A673 (cell line): ENCODE measurements at regions not wholly inside any gene's neighbourhood (a gene's known extent, or its start where the extent isn't known, plus 50 kb on each side); places are given as distances from the start of the nearest gene placed in this dataset.

ENCODE experiments used
- BruUV-seq: library from RNA; stranded (reverse); fragments of 400-500 nt; replicated peaks from 2 replicates; lab custom pipeline; 2021; lab: Mats Ljungman, UMichigan
- CTCF ChIA-PET: fragments of 300-600 bp; sonication (Branson Sonifier 250); formaldehyde crosslinking; loops from one replicate; lab custom pipeline; 2022; ENCODE audit warnings: antibody characterized with exemption; lab: Charles Lee
- POLR2A ChIA-PET: fragments of 300-600 bp; sonication (Branson Sonifier 250); formaldehyde crosslinking; loops from one replicate; lab custom pipeline; 2022; ENCODE audit warnings: antibody characterized with exemption; ENCODE audit not compliant: low non-redundant PET; lab: Charles Lee
- DNase-seq: peaks from one replicate; pipeline ENCODE4 v3.0.0-alpha.2; 2015; ENCODE audit warnings: low spot score
- H3K27ac ChIP-seq: fragments of 200-600 bp; sonication (generic); 2 replicates; pipeline ENCODE4 v1.5.1; 2016; ENCODE audit warnings: mixed run types, low read depth, mild to moderate bottlenecking, mixed read lengths, antibody characterized with exemption, low read length; ENCODE audit not compliant: poor library complexity, severe bottlenecking
- H3K27me3 ChIP-seq: fragments of 200-600 bp; sonication (generic); replicated peaks from 2 replicates; pipeline ENCODE4 v1.6.1; 2017; ENCODE audit warnings: mixed run types, low read depth, mild to moderate bottlenecking, mixed read lengths, antibody characterized with exemption, low read length; ENCODE audit not compliant: insufficient read depth, poor library complexity
- H3K36me3 ChIP-seq: fragments of 200-600 bp; sonication (generic); 2 replicates; pipeline ENCODE4 v1.6.1; 2016; ENCODE audit warnings: mixed run types, mild to moderate bottlenecking, mixed read lengths, antibody characterized with exemption, low read length; ENCODE audit not compliant: insufficient read depth, poor library complexity, severe bottlenecking
- H3K4me1 ChIP-seq: fragments of 200-600 bp; sonication (generic); 2 replicates; pipeline ENCODE4 v1.6.1; 2017; ENCODE audit warnings: mixed run types, mild to moderate bottlenecking, mixed read lengths, antibody characterized with exemption, low read length; ENCODE audit not compliant: insufficient read depth, poor library complexity, severe bottlenecking
- H3K4me3 ChIP-seq: fragments of 200-600 bp; sonication (generic); 2 replicates; pipeline ENCODE4 v1.5.1; 2016; ENCODE audit warnings: low read depth, mixed run types, mild to moderate bottlenecking, mixed read lengths, low read length; ENCODE audit not compliant: poor library complexity, severe bottlenecking
- H3K9me3 ChIP-seq: fragments of 200-600 bp; sonication (generic); 2 replicates; pipeline ENCODE4 v1.6.1; 2016; ENCODE audit warnings: mixed run types, low read depth, mild to moderate bottlenecking, mixed read lengths, antibody characterized with exemption, low read length; ENCODE audit not compliant: poor library complexity, severe bottlenecking
- CTCF ChIP-seq: fragments of 300-800, 200-600 bp; sonication (generic); conservative IDR thresholded peaks from 2 replicates; pipeline ENCODE4 v1.5.1; 2017; ENCODE audit warnings: low read depth, mild to moderate bottlenecking, antibody characterized with exemption, low read length, moderate library complexity, mixed read lengths
- EZH2 ChIP-seq: fragments of 200-600 bp; sonication (generic); IDR thresholded peaks from 2 replicates; pipeline ENCODE4 v1.6.1; 2017; ENCODE audit warnings: borderline replicate concordance, low read depth, mild to moderate bottlenecking, mixed read lengths, antibody characterized with exemption, low read length; ENCODE audit not compliant: poor library complexity, severe bottlenecking
- intact Hi-C: fragments of 100-400 bp; cut with micrococcal nuclease; formaldehyde crosslinking; loops from one replicate; pipeline ENCODE4 v1.10.0; 2022; ENCODE audit not compliant: unreplicated experiment

- no peak for TF ChIP-seq CTCF
- no peak for TF ChIP-seq EZH2
- no peaks in the 10 kb centered on the region for H3K27me3 ChIP-seq
- ChIA-PET POLR2A (no interaction called here), CTCF (interaction anchor here (0.5 kb wide), 1 partner anchor 21 kb away, joined by 3 read pairs; no protein-coding TSS in a partner anchor)
- BruUV-seq, result no TSS peak
- no peaks in the 10 kb centered on the region for H3K9me3 ChIP-seq
- no peaks in the 10 kb centered on the region for H3K36me3 ChIP-seq
- intact Hi-C loops, result no loop called here
- H3K4me1 ChIP-seq, result peaks cover 13% of the 10 kb centered on the region
- H3K27ac ChIP-seq, result no peak overlapping the region
- H3K4me3 ChIP-seq, result no peak overlapping the region
- DNase-seq, result no peak
Measured at GRCh38 chr2:189391201-189391600, 50.1 kb upstream of the WDR75 start.
